HG03064 (cell line): ENCODE measurements at regions not wholly inside any gene's neighbourhood (a gene's known extent, or its start where the extent isn't known, plus 50 kb on each side); places are given as distances from the start of the nearest gene placed in this dataset.

ENCODE experiments used
- ATAC-seq: cut with Tn5 transposase; IDR thresholded peaks from one replicate; pipeline ENCODE4 v1.9.1; 2021; ENCODE audit warnings: low read depth; ENCODE audit not compliant: unreplicated experiment

DNA sequence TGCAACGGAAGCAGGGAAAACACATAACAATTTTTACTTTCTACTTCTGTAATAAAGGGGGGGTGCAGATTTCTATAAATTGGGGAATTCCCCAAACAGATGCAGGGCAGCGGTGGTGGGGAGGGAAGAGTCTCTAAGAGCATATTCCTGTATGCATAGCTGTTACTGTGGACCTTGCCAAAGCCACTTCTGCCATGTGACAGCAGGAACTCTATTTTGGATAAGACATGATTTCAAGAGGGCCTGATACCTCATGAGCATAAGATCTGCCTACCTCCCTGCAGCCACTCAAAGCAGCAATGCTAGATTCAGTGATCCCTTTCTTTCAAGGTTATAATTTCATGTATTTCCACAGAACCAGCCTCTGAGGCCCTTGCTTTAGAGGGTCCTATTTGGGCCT, 86.2 kb upstream of the CNKSR3 start:
- ATAC-seq, result no peak

DNA sequence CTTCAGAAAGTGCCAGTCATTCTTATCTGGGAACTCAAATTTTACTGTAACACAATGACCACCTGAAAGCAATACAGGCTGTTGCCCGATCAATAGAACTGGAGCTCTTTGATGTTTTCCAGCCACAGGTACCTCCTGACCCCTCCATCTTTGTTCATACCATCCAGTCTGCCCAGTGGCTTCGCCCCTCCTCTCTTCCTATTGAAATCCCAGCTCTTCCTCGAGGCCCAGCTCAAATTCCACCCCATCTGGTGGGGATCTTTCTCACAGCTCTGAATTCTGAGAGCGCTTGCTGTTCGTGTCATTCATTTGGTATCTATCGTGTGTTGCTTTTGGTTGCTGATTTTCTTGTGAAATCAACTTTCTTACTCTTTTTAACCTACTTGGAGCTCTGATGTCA, 87.9 kb upstream of the CNKSR3 start:
- ATAC-seq, result no peak

DNA sequence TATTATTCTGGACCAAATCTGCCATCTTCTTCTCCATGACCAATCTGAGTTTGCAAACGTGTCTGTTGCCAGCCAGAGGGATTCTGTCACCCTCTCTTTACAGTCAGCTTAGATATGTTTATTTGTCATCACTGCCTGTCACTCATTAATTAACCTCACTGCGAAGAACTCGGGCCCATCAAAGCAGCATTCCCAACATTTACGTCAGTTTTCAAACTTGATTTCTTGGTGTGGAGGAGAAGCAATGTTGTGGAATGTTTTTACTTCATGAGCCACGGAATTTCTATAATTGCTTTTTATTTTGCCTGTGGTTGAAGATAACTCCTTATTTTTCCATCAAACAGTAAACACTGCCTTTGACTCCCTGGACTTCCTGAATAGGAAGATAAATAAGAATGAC, 91.8 kb upstream of the CNKSR3 start:
- no peak for ATAC-seq

DNA sequence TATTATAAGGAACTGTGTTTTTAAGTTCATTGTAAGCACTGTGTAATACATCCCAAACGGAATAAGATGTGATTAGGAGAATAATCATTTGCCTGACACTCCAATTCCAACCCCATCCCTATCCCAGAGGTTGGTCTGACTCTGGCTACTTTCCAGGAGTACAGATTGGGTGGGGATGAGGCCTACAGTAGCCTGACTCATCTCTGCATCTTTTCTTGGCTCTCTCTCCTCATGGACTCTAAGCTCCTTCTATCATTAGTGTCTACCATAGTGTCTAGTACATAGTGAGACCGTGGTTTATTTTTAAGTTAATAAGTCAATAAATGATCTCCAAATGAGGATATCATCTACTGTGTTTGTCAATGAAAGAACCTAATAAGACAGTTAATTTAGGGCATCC, 92.2 kb upstream of the CNKSR3 start:
- no peak for ATAC-seq

DNA sequence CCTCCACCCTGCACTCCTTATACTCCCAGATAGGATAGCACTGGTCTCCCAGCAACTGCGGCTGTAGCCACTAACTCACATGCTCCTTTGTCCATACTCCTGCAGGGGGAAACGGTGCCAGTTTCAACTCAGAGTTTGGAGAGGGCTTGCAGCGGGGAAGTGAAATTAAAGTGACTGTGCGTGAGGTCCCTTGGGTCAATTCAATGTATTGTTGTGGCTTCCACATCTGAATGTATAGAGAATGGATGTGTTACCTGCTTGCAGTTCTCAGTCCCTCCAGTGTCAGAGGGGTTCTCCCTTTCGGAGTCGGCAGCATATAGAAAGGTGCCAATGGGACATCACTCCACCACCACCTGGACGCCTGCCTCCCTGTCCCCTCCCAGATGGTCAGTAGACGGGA, 93.6 kb upstream of the CNKSR3 start:
- peak; percentile 42 for ATAC-seq

DNA sequence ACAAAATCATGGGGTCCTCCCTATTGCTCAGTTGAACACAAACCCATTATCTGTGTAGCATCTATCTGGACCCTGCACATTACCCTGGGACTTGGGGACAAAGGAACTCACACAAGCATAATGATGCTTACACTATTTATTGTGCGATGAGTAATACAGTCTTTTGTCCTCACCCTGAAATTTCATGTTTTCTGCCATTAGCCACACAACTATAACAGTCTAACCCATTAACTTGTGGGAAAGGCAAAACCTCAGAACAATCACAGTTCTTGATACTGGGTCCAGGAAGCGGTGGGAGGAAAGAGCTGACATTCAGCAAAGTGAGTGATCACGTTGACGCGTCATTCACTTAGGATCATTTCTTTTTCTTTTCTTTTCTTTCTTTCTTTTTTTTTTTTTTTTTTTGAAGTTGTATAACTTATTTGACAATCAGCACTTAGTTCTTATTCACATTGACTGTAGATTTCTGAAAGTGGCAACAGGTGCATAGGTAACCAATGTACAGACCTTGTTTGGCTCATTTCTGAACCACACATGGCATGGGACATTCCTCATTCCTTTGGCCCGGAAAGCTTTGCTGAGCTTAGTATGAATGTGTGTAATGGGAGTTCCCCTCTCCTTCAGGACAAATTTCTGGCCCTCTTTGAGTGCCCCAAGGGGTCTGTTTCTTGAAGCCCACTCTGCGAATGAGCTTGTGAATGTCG, 94.8 kb upstream of the CNKSR3 start:
- ATAC-seq, result peak; percentile 55

DNA sequence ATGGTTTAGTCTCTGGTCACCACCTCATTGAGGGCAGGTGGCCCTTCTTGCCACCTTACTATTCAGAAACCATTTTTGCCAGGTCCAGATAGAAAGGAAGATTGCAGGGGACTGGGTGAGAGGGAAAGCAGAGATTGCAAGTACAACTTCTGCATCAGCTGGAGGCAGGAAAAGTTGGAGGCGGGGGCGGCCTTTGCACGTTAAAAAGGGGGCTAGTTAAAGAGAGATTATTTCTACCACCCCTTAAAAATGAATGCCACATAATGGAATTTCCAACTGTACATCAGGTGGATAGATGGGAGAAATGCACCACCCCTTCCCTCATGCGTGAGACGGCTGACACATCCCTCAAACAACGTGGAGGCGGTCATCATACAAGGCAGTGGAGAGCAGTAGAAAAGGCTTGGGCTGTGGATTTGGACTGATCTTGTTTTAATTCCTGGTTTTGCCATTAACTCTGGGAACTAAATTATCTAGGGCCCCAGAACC, 95.4 kb upstream of the CNKSR3 start:
- ATAC-seq, result no peak

DNA sequence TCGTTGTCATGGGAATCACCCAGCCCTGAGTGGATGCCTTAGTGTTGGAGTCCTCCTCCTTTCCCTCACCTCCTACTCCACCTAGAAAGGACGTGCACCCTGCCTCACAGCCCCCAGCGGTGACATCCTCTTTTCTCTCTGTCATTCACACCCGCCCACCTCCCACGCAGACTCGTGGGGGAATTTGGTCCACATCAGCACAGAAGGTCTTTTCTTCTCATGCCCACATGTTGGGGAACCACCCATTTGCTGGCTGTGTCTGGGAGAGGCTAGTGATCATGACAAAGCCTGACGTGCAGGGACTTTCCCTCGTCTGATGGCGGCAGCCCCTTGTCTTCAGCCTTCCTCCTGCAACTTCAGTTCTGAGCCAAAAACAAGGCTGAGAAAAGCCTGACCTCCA, 96.0 kb upstream of the CNKSR3 start:
- peak; percentile 66 for ATAC-seq

DNA sequence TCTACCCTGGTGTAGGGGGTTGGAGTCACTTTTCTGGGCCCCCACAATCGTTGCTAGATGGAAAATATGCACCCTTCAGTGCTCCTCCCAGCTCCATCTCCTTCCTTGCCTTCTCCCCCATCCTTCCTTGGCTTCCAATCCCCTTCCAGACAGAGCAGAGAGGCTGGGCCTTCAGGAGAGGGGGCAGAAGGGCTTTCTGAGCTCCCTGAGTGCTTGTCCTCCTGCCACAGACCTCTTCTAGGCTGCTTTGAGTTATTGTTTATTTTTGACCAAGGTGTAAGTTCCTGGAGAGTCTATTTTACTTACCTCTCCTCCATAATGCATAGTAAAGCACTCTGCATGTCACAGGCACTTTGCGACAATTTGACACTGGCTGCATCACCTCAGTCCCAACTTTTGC, 96.4 kb upstream of the CNKSR3 start:
- no peak for ATAC-seq

DNA sequence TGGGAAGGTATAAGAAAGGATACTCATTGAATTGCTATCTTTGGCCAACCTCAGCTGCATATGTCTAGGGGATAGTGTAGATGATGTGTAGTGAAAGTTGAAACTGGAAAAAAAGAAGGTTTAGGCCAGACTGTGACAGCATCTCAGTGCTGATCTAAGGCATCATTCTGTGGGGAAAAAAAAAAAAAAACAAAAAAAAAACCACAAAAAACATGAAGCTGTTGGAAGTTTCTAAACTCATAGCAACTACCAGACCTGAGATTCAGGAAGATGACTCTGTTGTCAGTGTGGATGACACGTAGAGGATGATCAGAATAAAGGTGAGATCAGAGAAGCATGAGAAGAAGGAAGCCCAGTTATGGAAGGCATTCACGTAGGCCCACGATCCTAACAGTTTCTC, 100.8 kb upstream of the CNKSR3 start:
- no peak for ATAC-seq

DNA sequence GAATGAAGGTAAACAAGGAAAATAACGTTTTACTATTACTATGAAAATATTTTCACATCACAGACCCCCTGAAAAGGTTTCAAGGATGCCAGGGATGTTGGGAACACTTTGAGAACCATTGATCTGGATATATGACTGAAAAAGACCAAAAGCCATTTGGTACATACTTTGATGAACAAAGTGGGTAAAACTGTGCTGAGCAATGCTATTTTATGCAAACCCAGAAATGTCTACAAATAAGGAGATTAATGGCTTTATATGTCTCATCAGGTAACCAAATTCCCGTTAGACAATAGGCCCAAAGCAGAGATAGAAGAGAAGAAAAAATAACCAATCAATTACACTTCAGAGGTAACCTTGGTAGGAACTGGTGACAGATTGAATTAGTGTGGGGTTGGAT, 101.4 kb upstream of the CNKSR3 start:
- no peak for ATAC-seq

DNA sequence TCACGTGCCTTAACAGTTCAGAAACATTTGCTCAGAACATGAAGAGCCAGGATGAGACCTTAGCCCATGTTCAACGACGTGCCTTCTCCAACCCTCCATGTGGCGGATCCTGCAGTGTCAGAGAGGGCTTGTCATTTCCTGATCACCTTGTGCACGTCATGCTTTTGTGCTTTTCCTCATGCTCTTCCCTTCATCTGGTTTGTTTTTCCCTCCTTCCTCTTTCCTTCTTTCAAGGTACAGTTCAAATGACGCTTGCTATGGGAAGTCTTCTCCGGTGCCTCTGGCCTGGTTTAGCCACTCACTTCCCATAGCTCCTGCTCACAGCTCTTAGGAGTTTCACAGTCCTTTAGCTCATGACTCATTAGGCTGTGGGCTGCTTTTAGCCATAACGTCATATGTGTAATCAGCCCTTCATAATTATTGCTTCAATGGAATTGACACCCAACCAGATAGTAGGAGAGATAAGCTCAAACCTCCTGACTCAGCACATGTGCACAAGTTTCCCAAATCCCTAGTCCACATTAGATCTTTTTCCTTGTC, 102.7 kb upstream of the CNKSR3 start:
- ATAC-seq, result no peak

DNA sequence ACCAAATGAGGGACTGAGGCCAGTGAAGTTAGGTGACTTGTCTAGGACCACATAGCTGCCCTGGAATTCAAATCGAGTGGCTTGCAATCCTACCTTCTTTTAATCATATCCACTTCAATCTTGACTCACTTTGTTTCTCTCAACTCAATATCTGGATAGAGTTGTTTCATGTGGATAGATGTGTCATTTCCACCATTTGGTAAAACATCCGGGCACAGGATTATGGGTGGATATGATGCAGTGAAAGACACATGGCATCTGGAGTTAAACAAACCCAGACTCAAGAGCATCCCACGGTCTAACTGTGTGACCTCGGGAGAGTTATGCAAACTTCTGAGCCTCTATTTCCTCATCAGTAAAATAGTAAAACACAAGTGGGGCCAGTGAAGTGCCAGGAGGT, 103.6 kb upstream of the CNKSR3 start:
- no peak for ATAC-seq

DNA sequence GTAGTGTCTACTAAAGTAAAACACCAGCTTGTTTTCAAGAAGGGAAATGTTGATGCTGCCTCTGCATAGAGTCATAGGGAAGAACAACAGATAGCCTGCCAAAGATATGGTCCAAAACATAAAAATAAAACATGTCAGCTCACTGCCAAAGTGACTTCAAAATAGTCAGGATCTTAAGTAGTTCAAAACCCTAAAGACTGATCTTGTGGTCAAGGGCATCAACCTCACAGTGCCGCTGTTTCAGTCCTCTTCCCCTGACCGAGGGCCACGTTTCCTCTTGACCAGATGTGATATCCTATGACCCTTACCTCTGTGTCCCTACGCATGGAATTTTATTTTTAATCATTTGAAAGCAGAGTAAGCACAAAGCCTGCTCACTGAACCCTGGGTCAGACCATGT, 104.2 kb upstream of the CNKSR3 start:
- ATAC-seq, result no peak

DNA sequence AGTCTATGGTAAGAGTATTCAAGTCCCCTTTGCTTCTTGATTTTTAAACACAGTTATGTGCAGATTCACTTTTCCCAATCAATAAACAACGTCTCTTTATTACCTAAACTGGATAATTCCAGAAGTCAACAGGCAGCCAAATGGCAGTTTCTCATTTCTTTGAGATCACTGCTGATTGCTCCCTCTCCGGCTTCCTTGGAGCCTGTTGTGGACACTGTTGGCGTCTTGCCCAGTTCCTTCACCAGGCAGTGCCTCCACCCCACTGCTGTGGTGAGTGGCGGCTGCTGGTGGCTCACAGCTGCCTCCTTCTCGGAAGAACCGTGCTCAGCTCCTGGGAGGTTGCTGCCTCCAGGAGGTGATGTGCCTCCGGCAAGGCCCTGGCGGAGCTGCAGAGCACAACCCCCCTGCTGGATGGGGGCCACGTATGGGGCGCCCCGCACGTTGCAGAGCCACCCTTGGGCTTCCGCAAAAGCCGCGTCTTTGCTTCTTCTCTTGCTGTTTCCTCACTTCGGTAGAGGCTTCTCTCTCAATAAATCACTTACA, 105.1 kb upstream of the CNKSR3 start:
- ATAC-seq, result no peak

DNA sequence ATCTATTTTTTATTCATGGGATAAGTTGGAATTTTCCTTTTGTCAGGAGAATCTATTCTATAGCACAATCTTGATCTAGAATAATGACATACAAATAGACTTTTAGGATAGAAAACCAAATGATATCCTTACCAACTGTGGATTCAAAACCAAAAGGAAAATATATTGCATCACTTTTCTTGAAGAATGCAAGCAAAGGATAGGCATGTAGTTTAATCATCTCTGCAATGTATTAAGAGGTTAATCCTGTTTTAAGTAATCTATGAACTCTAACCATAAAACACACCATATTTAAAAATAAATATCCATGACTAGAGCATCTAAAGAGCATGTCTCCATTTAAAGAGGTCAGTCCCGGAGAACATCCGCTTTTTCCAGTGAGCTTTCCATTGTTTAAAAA, 106.7 kb upstream of the CNKSR3 start:
- ATAC-seq, result no peak

DNA sequence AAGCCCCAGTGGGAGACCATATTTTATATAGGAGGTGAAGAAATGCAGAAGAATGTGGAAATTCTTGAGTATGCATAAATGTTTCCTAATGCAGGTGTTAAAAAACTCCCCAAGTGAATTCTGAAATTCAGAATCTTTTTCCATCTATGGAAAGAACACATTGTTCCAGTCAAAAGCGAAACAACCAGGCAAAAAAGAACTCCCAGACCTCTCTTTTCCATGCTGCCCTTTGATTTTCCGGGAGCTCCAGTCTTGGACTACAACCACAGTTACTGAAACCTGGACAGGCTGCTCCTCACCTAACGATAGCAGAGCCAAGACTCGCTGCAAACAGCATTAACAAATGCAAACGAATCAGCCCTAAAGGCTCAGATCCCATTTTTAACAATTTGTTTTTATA, 108.7 kb upstream of the CNKSR3 start:
- no peak for ATAC-seq

DNA sequence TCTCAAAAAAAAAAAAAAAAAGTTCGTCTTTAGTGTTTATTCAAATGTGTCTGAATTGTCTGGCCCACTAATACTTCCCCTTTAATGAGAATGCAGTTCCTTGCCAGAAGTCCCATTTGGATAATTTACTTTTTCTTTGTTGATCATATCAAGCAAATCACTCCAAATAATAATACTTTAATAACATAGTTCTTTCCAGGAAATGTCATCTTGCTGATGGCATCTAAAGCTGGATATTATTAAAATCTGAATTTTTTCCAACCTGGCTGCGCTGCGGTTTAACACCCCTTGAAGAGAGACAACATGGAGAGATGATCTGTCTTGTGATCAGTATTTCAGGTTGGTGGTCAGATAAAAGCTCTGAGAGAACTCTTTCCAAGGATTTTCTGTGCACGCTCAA, 111.2 kb upstream of the CNKSR3 start:
- no peak for ATAC-seq

DNA sequence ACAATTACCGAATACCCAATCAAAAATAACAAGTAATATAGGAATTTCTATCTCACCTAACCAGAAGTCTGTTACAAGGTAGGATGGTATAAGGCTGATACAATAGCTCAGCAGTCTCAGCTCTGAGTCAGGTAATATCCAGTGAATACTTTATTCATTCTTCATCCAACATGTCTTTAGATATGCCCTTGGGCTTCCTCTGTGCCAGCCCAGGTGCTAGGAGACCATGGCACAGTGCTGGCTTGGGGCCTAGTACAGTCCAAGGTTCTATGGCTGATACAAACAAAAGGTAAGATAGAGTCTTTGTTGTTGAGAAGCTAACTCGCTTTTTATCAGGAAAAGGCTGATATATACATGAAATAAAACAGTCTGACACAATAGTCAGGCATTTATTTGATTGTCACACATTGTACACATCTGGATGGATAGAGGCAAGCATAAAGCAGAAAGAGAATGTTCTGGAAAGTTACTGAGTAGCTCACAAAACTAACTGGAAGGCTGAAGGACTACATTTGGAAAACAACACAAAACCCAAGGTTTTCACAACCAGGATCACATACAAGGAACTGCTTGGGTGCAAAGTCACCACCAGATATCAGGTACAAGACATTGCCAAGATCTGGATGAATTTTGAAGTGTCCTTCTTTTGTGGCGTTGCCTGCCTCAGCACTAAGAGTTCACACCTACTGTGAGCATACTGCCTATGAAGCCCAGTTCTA, 110.4 kb upstream of the SCAF8 start:
- ATAC-seq, result no peak

DNA sequence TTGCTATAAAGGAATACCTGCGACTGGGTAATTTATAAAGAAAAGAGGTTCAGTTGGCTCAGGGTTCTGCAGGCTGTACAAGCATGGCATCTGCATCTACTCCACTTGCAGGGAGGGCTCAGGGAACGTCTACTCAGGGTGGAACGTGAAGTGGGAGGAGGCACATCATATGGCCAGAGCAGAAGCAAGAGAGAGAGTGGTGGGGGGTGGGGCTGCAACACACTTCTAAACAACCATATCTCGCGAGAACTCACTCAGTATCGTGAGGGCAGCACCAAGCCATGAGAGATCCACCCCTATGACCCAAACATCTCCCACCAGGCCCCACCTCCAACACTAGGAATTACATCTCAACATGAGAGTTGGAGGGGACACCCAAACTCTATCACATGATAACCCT, 109.8 kb upstream of the SCAF8 start:
- no peak for ATAC-seq

DNA sequence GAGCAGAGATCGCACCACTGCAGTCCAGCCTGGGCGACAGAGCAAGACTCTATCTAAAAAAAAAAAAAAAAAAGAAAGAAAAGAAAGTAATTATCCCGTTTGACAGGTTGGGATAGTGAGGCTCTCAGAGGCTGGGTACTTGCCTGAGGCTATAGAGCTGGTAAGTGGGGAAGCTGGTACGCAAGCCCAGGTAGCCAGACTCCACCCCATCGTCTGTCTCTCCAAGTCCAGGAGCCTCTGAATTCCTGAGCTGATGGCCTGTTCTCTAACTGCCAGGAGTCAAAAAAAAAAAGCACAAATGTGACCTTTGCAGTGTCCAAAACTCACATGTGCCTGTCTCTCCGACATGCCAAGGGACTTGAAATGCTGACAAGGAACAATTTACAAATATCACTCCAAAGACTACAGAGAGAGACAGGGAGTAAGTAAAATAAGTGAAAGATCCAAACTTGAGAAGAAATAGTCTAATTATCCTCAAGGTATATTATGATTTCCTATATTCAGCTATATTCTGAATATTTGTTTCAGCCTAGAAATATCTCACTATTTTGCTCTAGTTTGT, 109.1 kb upstream of the SCAF8 start:
- ATAC-seq, result no peak
